GM19324 (cell line): ENCODE measurements at regions not wholly inside any gene's neighbourhood (a gene's known extent, or its start where the extent isn't known, plus 50 kb on each side); places are given as distances from the start of the nearest gene placed in this dataset.

Experiments
- ATAC-seq: cut with Tn5 transposase; IDR thresholded peaks from one replicate; pipeline ENCODE4 v1.9.1; 2021; ENCODE audit warnings: mild to moderate bottlenecking, moderate library complexity; ENCODE audit not compliant: unreplicated experiment, low FRiP score

DNA sequence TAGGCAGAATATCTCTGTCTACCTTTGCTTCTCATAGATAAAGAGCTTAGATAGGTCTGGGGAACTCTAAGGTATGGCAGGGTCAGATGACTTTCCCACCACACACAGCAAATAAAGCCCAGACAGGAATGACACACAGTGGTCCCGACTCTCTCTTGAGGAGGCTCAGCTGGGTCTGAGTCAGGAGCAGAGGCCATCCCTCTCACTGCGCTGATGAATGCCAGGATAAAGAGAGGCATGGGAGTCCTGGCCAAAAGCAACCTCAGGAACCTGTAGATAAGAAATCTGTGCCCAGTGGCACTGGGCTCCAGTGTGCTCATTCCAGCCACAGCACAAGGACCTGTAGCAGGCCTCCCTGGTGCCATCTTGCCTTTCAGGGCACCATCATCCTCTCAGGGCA lies 129.4 kb upstream of the PARP11 start:
- no peak for ATAC-seq

DNA sequence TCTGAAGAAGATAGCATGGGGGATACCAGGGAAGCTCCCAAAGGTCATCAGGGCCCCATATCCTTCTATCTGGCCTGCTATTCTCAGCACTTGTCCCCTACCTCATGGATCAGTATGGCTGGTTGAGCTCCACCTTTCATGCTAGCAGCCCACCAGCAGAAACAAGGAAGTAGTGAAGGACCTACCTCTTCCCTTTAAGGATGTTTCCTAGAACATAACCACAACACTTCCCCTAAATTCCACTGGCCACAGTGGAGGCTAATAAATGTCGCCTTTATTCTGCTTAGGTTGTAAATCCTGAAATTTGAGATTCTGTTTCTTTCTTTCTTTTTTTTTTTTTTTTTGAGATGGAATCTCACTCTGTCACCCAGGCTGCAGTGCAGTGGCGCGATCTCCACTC lies 128.6 kb upstream of the PARP11 start:
- ATAC-seq: no peak

DNA sequence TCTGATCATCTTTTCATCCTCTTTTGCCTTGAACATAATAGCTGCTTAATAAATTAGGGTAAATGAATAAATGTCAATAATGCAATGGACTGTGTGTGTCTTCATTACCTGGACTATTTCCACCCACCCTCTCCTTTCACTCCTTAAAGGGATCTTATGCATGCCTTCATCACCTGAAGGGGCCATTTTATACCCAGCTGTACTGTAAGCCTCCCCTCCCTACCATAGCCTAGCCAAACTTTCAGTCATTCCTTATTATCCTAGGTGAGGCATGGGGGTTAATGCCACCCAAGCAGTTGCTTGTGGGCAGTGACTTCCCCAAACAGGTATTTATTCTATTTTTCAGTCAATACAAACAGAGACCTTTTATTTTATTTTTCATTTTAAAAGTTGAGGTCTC lies 127.8 kb upstream of the PARP11 start:
- no peak for ATAC-seq

DNA sequence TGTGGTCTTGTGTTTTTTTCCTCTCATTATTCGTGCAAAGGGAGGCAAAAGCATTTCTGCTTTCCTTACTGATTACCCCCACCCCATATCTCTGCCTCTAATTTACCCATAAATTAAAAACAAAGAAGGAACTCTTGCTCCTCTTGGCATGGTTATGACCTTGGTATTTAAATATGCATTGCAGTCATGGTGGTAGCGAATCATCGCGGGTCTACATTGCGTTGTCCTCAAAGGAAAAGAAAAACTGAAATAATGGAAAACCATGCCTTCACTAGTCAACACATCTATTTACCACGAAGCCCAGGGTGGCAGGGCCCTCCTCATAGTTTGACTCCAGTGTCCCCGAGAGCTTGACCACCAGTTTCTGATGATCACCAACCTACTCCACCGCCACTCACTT lies 126.7 kb upstream of the PARP11 start:
- no peak for ATAC-seq

GRCh38 chr12:3998968-3999792 lies 126.0 kb upstream of the PARP11 start:
- no peak for ATAC-seq

GRCh38 chr12:3998397-3998796 lies 125.2 kb upstream of the PARP11 start:
- ATAC-seq: no peak

- no peak for ATAC-seq
These were observed 123.1 kb upstream of the PARP11 start for GRCh38 chr12:3996322-3996721.

DNA sequence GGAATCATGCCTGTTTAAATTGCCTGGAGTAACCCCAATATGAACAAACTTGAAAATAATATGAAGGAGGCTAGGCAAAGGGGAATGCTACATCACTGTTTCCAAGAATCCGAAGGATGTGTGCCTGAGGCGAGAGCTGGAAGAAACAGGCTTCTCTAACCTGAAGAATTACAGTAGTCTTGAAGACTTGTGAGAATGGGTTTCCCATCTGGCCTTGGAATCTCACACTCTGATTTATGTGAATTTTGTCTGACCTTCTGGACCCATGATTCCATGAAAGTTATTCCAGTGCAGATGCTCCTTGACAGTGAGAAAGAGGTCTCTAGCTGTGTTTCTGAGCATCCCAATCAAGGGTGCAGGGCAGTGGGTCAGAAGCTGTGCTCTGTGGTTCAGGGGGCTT lies 122.1 kb upstream of the PARP11 start:
- no peak for ATAC-seq

DNA sequence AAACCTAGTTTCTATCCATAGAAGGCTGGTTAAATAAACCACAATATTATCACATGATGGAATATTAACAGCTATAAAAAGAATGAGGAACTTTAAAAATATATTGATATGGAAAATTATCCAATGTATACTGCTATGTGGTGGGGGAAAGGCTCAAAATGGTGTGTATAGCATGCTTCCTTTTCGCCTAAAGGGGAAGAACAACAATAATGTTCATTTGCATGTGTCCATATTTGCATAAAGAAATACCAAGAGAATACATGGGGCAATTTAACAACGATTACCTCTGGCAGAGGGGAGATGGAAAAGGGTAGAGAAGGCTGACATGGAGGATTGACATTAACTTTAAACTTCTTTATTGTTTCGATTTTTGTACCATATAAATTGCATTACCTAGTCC lies 121.3 kb upstream of the PARP11 start:
- ATAC-seq: no peak

GRCh38 chr12:3992945-3993344 lies 119.7 kb upstream of the PARP11 start:
- ATAC-seq: no peak

DNA sequence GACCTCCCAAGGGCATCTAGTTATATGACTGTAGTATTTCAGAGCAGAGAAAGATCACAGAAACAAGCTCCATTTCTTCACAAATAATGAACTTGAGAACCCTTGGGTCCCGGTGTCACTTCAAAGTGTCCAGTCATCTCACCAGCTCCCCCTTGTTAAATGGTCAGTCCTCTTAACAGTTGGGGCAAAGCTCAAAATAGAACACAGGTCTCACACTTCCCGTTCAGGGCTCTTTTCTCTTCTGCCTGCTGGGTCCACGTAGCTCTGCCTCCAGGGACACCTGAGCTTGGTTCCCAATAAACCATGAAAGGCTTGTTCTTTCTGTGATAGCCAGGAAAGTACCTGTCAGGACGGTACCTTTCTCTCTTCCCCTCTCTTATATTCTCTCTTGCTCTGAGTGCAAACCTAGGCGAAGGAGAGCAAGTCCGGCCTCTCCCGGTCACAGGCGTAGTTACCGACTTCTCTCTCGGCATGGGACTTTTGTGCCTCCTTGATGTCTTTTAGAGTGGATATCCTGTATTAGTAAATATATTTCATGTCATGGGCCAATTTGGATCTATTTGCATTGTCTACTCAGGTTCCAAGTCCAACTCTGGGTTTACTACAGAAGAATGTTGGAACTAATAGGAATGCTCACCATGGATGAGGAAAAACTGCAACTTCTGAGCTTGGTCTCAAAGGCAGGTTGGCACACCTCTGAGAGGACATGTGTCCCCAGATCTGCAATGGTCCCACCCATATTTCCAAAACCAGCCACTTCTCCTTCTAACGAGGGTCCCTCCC lies 118.8 kb upstream of the PARP11 start:
- no peak for ATAC-seq

GRCh38 chr12:3990501-3991280 lies 117.5 kb upstream of the PARP11 start:
- ATAC-seq: no peak

GRCh38 chr12:3989218-3989550 lies 116.0 kb upstream of the PARP11 start:
- ATAC-seq: no peak

DNA sequence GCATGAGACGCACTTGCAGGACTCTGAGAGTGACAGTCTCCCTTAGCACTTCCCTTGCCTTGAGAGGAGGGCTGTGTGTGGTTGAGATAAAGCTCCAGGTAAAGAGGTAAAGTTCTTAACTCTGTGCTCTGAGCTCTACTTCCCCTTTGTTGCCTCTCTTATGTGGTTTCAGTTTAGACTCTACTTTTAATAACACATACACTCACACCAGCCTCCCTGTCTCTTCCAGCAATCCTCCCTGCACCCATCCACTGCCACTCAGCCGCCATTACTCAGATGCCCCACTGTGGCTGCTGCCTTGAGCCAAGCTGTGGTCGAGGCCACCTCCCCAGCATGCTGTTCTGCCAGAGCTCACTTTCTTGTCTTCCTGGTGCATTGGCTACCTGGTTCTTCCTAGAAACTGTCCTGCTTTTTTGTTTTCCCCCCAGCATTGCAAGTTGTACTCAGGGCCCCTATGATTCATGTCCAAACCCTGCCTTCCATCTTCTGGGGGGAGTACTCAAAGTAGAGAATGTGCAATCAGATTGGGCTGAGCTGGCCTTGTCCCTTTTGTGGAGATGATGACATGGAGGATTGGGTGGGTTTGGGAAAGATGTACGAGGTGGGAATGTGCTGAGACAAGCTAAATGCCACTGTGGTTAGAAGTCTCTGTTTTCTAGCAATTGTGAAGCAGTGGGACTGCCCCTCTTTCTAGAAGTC lies 115.5 kb upstream of the PARP11 start:
- ATAC-seq: no peak

DNA sequence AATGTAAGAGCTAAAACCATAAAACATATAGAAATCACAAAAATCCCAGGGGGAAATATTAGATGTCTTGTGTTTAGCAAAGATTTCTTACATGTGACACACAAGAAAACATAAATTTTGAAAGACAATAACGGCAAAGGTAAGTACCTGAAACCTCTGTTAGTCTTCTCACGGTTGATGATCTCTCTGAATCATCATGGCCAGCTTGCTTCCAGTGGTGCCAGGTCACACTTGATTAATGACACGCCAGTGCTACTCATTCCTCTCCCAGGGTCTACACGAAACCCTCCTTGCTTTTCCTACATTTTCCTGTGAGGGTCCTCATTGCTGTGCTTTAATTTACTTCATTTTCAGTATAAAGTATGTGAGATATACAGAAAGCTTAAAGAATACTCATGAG lies 114.4 kb upstream of the PARP11 start:
- no peak for ATAC-seq

- no peak for ATAC-seq
These were observed 107.5 kb upstream of the PARP11 start for GRCh38 chr12:3980504-3981272.

DNA sequence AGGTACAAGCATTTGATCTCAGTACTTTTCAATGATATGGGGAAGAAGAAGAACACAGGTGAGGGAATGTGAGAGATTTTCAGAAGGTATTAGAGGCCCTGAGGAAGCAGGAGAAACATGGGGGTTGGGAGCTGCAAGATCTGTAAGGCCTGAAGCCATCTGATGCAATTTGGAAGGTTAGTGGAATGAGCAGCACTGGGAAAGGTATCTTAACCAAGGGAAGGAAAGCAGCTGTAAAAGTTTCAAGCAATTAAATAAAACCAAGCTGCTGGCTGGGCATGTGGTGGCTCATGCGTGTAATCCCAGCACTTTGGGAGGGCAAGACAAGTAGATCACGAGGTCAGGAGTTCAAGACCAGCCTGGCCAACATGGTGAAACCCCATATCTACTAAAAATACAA lies 104.4 kb upstream of the PARP11 start:
- ATAC-seq: no peak

- no peak for ATAC-seq
These were observed 103.2 kb upstream of the PARP11 start for GRCh38 chr12:3976351-3976938.

- ATAC-seq: no peak
These were observed 102.5 kb upstream of the PARP11 start for GRCh38 chr12:3975652-3976051.

DNA sequence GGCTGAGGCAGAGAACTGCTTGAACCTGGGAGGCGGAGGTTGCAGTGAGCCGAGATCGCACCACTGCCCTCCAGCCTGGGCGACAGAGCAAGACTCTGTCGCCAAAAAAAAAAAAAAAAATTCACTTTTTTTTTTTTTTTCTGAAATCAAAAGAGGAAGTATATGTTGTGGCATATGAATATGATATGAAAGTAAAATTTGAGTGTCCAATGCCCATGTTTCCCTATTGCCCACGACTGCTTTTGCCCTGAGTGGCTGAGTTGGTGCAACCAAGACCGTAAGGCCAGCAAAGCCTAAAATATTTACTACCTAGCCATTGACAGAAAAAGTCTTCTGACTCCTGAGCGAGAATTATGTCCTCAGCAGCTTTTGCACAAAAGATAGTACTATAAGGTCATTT lies 101.7 kb upstream of the PARP11 start:
- no peak for ATAC-seq
